HuH-7.5 (cell line): ENCODE measurements at regions not wholly inside any gene's neighbourhood (a gene's known extent, or its start where the extent isn't known, plus 50 kb on each side); places are given as distances from the start of the nearest gene placed in this dataset.
"Not testable (repeated sequence)": the region's sequence is repeated elsewhere in the genome, so short reads cannot be mapped to it uniquely, and the experiment has no call there.

ENCODE experiments used
- DNase-seq: peaks from one replicate; pipeline ENCODE4 v3.0.0; 2011; ENCODE audit warnings: low spot score

GRCh38 chr3:152891678-152892077, 56.7 kb downstream of the P2RY1 start:
- DNase-seq = no peak

GRCh38 chr3:152892446-152892845, 57.5 kb downstream of the P2RY1 start:
- no peak for DNase-seq

GRCh38 chr3:152893647-152894046, 58.7 kb downstream of the P2RY1 start:
- DNase-seq = no peak

- DNase-seq = no peak
These were observed 64.4 kb downstream of the P2RY1 start for GRCh38 chr3:152899306-152899705.

- no peak for DNase-seq
These were observed 67.3 kb downstream of the P2RY1 start for GRCh38 chr3:152902141-152902669.

- no peak for DNase-seq
These were observed 70.7 kb downstream of the P2RY1 start for GRCh38 chr3:152905631-152906030.

GRCh38 chr3:152909180-152909883, 74.4 kb downstream of the P2RY1 start:
- no peak for DNase-seq

- DNase-seq = no peak
These were observed 75.3 kb downstream of the P2RY1 start for GRCh38 chr3:152910211-152910610.

- DNase-seq = no peak
These were observed 76.0 kb downstream of the P2RY1 start for GRCh38 chr3:152910966-152911365.

- DNase-seq = not testable (repeated sequence)
These were observed 79.8 kb downstream of the P2RY1 start for GRCh38 chr3:152914743-152915142.

- no peak for DNase-seq
These were observed 80.8 kb downstream of the P2RY1 start for GRCh38 chr3:152915695-152916094.

- DNase-seq = no peak
These were observed 81.9 kb downstream of the P2RY1 start for GRCh38 chr3:152916753-152917279.

- DNase-seq = no peak
These were observed 86.4 kb downstream of the P2RY1 start for GRCh38 chr3:152921351-152921750.

GRCh38 chr3:152922554-152922953, 87.6 kb downstream of the P2RY1 start:
- DNase-seq = no peak

- DNase-seq = no peak
These were observed 92.2 kb downstream of the P2RY1 start for GRCh38 chr3:152927131-152927530.

- no peak for DNase-seq
These were observed 95.6 kb downstream of the P2RY1 start for GRCh38 chr3:152930516-152930915.

- DNase-seq = no peak
These were observed 102.3 kb downstream of the P2RY1 start for GRCh38 chr3:152937234-152937633.

GRCh38 chr3:152938974-152939636, 104.2 kb downstream of the P2RY1 start:
- DNase-seq = no peak

- no peak for DNase-seq
These were observed 106.9 kb downstream of the P2RY1 start for GRCh38 chr3:152941859-152942258.

- DNase-seq = no peak
These were observed 107.4 kb downstream of the P2RY1 start for GRCh38 chr3:152942366-152942765.

- no peak for DNase-seq
These were observed 108.7 kb downstream of the P2RY1 start for GRCh38 chr3:152943645-152944044.

- no peak for DNase-seq
These were observed 109.7 kb downstream of the P2RY1 start for GRCh38 chr3:152944671-152945070.

GRCh38 chr3:152945556-152945955, 110.6 kb downstream of the P2RY1 start:
- DNase-seq = no peak
